GM12801 (cell line): ENCODE measurements at regions not wholly inside any gene's neighbourhood (a gene's known extent, or its start where the extent isn't known, plus 50 kb on each side); places are given as distances from the start of the nearest gene placed in this dataset.

Experiments
- CTCF ChIP-seq: IDR thresholded peaks from one replicate; pipeline ENCODE4 v1.5.1; 2011; ENCODE audit warnings: control low read depth; ENCODE audit not compliant: insufficient read length; ENCODE audit errors: extremely low read depth

- no peak for TF ChIP-seq CTCF
Observed at GRCh38 chr1:221962385-221962784, 220.5 kb upstream of the DUSP10 start.

GRCh38 chr1:221961532-221962292 lies 219.8 kb upstream of the DUSP10 start:
- TF ChIP-seq CTCF, result no peak

GRCh38 chr1:221949996-221950395 lies 208.1 kb upstream of the DUSP10 start:
- no peak for TF ChIP-seq CTCF

GRCh38 chr1:221948459-221948858 lies 206.6 kb upstream of the DUSP10 start:
- no peak for TF ChIP-seq CTCF

- TF ChIP-seq CTCF, result no peak
Observed at GRCh38 chr1:221947731-221948130, 205.8 kb upstream of the DUSP10 start.

GRCh38 chr1:221946768-221947167 lies 204.9 kb upstream of the DUSP10 start:
- no peak for TF ChIP-seq CTCF

- no peak for TF ChIP-seq CTCF
Observed at GRCh38 chr1:221945669-221946068, 203.8 kb upstream of the DUSP10 start.
